ENCODE measurements at regions not wholly inside any gene's neighbourhood (a gene's known extent, or its start where the extent isn't known, plus 50 kb on each side); places are given as distances from the start of the nearest gene placed in this dataset.
"Not testable (repeated sequence)": the region's sequence is repeated elsewhere in the genome, so short reads cannot be mapped to it uniquely, and the experiment has no call there.

DNA sequence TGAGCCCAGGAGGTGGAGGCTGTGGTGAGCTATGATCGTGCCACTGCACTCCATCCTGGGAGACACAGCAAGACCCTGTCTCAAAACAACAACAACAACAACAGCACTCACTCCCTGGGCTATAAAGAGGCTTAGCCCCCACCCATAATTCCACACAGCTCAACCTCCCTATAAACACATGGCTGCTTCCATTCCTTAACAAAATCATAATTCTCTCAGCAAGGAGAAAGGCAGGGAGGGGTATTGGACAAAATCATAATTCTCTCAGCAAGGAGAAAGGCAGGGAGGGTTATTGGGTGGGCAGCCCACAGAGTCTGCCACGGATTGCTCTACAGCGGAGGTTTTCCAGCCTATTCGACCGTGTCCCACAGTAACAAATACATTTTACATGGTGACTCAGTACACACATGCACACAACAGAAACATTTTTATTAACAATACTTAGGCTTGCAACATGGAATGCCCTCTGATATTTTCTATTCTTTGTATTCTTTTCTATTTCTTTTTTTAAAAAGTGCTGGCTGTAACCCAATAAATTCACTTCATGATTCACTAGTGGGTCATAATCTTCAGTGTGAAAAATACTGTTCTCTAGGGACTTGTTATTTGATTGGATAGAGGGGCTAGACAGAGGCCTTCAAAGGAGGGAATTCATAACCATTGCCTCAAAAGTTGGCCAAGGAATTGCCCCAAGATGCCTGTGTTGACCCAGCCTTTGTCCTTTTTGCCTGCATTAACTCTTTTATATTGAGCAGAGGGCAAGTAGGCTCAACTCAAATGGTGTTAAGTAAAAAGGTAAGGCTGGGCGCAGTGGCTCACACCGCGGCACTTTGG, 50.6 kb upstream of the ZMYND8 start:
- no peak for DNase-seq

DNA sequence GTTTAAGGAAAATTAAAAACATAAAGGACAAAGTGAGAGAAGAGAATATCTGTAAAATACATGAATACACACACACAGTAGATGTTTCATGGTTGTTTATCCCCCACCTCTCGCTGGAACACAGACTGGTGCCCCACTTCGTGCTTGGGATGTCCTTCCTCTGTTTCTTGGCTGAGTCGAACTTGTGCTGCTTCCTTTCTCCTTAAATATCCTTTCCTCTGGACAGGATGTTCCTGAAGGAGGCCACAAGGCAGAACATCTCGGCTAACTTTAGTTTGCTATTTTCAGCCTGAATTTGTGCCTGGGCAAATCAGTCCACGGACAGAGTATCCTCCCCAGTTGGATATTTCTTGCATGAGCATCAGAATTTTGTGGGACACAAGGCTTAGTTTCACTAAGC, 54.7 kb upstream of the ZMYND8 start:
- no peak for DNase-seq

DNA sequence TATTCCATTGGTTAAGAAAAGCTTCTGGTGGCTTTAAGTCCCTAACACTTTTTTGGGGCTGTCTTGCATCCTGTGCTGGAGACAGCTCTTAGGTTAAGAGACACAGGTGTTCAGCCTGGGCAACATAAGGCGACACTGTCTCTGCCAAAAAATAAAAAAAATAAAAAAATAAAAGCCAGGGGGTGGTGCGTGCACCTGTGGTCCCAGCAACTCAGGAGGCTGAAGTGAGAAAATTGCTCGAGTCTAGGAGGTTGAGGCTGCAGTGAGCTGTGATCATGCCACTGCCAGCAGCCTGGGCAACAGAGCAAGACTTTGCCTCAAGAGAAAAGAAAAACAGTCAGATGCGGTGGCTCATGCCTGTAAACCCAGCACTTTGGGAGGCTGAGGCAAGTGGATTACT, 55.6 kb upstream of the ZMYND8 start:
- no peak for DNase-seq

DNA sequence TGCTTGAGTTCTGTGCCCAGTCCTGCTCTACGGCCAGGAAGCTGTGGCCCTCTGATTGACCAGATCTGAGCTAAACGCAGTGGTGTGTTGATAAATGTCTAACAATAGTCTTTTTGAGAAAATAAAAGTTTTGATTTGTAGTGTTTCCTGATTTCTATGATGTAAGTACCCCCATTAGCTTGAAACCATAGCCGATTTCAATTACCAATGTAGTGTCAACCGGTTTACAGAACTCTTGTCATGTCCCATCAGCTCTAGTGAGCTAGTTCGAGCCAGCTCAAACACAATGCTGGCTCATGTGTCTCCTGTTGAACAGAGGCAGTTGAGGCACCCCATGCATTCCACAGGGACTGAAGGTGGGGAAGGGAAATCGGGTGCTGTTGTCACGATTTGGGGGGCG, 56.7 kb upstream of the ZMYND8 start:
- no peak for DNase-seq

DNA sequence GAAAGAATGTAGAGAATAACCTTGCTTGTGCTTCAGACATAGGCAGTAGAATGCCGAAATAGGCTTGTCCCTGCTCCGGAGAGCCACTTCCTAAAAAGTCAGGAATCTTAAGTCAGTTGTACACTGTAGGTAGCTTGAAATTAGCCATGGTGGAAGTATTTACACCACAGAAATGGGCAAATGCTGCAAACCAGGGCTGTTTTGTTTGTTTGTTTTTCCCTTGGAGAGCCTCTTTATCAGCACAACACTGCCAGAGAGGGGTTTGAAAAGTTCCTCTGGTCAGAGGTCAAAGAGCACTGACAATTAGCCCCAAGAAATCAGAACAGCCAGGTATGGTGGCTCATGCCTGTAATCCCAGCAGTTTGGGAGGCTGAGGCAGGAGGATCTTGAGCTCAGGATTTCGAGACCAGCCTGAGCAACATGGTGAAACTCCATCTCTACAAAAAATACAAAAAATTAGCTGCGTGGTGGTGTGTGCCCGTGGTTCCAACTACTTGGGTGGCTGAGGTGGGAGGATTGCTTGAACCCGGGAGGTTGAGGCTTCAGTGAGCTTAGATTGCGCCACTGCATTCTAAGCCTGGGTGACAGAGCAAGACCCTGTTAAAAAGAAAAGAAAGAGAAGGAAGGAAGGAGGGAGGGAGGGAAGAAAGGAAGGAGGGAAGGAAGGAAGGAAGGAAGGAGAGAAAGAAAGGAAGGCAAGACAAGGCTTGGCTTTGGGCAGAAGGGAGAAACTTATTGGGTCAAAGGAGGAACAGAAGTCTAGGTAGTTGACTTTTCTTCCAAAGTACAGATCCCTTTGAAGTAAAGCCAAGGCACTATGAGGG, 61.0 kb upstream of the ZMYND8 start:
- DNase-seq, result no peak

DNA sequence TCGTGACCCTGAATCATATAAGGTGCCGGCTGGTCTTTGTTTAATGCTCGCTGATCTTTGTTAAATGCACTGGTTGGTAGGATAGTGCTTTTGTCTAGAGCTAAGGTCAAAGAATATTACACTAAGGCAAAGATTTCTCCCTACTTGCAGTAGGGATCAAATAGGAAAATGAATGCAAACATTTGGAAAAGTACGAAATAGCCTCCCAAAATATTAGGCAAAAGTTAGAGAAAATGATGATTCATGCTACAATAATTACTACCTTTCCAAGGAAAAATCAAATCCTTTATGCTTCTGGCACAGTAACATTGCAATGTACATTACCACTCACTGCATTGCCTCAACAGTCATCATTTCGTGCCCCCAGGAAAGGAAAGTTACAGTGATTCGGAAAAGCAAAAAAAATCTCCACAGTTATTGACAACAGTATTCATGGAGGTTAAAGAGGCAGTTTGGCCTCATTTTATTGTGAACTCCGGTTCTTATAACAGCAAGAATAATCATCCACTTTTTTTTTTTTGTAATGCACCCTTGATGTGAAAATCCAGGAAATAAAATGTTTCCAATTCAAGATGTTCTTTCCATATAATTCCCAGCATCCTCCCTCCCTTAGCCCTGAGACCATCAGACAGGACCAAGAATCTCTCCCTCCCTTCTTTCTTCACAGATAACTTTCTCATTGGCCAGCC, 61.7 kb upstream of the ZMYND8 start:
- DNase-seq, result no peak

- no peak for DNase-seq
Measured at GRCh38 chr20:47419953-47420514, 63.5 kb upstream of the ZMYND8 start.

- DNase-seq, result no peak
Measured at GRCh38 chr20:47421076-47421475, 64.6 kb upstream of the ZMYND8 start.

DNA sequence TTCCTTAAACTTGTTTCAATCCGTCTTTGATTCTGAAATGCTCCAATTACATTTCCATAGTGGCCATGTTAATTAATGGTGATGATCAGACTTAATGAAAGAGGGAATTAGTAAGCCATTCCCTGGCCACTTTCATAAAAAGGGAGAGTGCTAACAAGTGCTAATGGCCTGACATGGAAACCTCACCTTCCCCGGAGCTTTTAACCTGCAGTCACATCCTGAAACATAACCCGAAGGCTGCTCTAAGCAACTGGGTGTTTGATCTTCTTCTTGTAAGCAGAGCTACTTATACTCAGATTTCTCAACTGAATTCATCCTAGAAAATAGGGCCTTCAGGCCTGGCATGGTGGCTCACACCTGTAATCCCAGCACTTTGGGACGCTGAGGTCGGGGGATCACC, 67.1 kb upstream of the ZMYND8 start:
- no peak for DNase-seq

DNA sequence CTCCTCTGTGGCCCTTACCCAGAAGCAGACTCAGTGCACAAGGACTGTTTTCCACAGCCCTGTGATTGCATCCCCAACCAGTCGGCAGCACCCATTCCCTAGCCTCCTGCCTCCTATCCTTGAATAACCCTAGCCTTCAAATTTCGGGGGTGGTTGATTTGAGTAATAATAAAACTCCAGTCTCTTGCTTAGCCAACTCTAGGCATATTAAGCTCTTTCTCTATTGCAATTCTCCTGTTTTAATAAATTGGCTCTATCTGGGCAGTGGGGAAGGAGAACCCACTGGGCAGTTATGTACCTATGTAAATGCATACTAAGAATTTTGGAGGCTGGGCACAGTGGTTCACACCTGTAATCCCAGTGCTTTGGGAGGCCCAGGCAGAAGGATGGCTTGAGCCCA, 70.6 kb upstream of the ZMYND8 start:
- DNase-seq, result no peak

- no peak for DNase-seq
Measured at GRCh38 chr20:47427746-47428145, 71.2 kb upstream of the ZMYND8 start.

GRCh38 chr20:47428164-47428563, 71.7 kb upstream of the ZMYND8 start:
- no peak for DNase-seq

GRCh38 chr20:47428851-47429336, 72.4 kb upstream of the ZMYND8 start:
- DNase-seq, result no peak

GRCh38 chr20:47429409-47429808, 72.3 kb upstream of the NCOA3 start:
- DNase-seq, result no peak

DNA sequence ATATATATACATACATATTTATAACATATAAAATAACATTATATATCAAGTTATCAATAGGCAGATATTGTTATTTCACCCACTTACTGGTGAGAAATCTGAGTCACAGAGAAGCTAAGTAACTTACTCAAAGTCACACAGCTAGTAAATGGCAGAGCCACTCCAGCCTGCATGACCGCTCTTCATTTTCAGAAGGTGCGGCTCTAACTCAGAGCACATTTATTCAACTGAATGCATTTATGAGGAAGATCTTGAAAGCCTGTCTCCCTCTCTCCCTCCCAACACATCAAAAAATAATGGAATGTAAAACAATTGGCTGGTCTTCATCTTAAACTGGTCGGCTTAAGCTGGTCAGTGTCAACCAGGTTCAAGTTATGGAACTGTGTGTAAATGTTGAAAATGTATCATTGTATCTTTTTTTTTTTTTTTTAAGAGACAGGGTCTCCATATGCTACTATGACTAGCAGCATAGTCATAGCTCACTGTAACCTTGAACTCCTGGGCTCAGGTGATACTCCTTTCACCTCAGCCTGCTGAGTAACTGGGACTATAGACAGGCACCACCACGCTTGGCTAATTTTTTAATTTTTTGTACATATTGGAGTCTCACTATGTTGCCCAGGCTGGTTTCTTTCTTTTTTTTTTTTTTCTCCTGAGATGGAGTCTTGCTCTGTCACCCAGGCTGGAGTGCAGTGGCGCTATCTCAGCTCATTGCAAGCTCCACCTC, 70.7 kb upstream of the NCOA3 start:
- DNase-seq, result no peak

DNA sequence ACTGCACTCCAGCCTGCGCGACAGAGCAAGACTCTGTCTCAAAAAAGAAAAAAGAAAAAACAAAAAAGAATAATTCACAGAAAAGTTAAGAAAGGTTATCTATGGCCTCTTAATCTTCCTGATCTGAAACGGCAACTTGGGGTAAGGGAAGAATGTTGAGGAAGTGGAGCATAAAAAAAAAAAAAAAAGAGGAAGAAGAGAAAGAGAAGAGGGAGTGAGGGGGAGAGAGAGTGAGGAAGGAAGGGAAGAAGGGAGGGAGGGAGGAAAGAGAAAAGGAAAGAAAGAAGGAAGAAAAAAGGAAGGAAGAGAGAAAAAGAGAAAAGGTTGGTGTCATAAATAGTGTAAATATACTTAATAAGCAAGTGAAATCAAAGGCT, 68.9 kb upstream of the NCOA3 start:
- no peak for DNase-seq

- not testable (repeated sequence) for DNase-seq
Measured at GRCh38 chr20:47434128-47434779, 67.4 kb upstream of the NCOA3 start.

- peak; percentile 33 for DNase-seq
Measured at GRCh38 chr20:47438464-47439381, 63.0 kb upstream of the NCOA3 start.

DNA sequence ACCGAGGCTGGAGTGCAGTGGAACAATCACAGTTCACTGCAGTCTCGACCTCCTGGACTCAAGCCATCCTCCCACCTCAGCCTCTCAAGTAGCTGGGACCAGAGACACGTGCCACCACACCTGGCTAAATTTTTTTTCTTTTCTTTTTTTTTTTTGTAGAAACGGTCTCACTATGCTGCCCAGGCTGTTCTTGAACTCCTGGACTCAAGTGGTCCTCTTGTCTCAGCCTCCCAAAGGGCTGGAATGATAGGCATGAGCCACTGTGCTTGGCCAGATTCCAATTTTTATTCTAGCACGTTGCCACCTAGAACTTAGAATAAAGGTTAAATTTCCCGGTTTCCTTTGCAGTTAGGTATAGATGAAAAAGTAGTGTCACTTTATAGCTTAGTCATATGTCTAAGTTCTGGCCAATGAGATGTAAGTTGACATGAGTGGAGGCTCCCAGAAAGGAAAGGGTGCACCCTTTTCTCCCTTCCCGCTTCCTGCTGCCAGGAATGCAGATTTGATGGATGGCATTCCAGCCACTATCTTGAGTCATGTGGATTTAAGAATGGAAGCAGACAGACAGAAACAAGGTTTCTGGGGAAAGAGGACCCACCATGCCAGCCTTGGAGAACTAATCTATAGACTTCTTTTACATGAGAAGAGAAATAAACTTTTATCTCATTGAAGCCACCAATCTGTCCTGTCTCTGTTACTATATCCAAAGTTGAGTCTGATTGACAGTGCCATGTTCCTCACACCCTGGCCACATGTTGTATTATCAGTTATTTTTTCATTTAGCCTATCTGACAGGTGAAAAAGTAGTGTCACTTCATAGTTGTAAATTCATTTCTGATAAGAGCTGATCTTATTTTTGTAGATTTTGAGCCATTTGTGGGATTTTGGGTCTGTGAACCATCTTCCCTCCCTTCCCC, 60.6 kb upstream of the NCOA3 start:
- DNase-seq, result no peak

- DNase-seq, result no peak
Measured at GRCh38 chr20:47441774-47442150, 59.9 kb upstream of the NCOA3 start.

Measured in CD4-positive, alpha-beta T cell treated with Interleukin-12 subunit alpha and Interleukin-12 subunit beta, for 1 hour (primary cell).